Lower leg skin (tissue), 4 donors: ENCODE measurements at regions not wholly inside any gene's neighbourhood (a gene's known extent, or its start where the extent isn't known, plus 50 kb on each side); places are given as distances from the start of the nearest gene placed in this dataset.

Experiments used
- DNase-seq, 2 donors: peaks; one replicate each; pipeline ENCODE4 v3.0.0-alpha.2; 2019; ENCODE audit warnings: low spot score in 2 of 2
- H3K4me3 ChIP-seq: fragments of 200-600 bp; sonication (generic); 2 replicates; pipeline ENCODE4 v1.5.1; 2017; ENCODE audit warnings: mild to moderate bottlenecking, low read depth; ENCODE audit not compliant: poor library complexity, severe bottlenecking
- CTCF ChIP-seq, 3 donors: fragments of 450-650 bp; IDR thresholded peaks; one replicate each; pipeline ENCODE4 v1.5.1; 2016; ENCODE audit warnings: antibody characterized with exemption in 3 of 3, mild to moderate bottlenecking in 3 of 3, moderate library complexity in 2 of 3
- POLR2A ChIP-seq, 2 donors: fragments of 450-650 bp; IDR thresholded peaks; one replicate each; pipeline ENCODE4 v1.6.1; 2016 to 2017; ENCODE audit warnings: antibody characterized with exemption in 2 of 2, mild to moderate bottlenecking in 1 of 2, moderate library complexity in 1 of 2
- WGBS, 2 donors: methylation state at CpG; one replicate each; pipeline ENCODE4 v1.1.5; 2018; 5-methylcytosine and 5-hydroxymethylcytosine counted together
- intact Hi-C: fragments of 100-400 bp; cut with DNase I; formaldehyde crosslinking; loops from one replicate; pipeline ENCODE4 v1.15.0; 2023; ENCODE audit warnings: low total_unique reads

- no peak for TF ChIP-seq POLR2A (IDR thresholded peaks at IDR 0.05)
- TF ChIP-seq CTCF (IDR thresholded peaks at IDR 0.05), result no peak
- DNase-seq, result no peak
- 90 to 95% methylated on average over 1 of the region's 1 CpG for WGBS, 2 donors
- intact Hi-C loops, result no loop called here
- H3K4me3 ChIP-seq, result no peak overlapping the region
These were observed 476.6 kb downstream of the RMST start for GRCh38 chr12:97939156-97939555.

GRCh38 chr12:97940105-97940504 lies 477.5 kb downstream of the RMST start:
- 65 to 68% methylated on average over 1 of the region's 1 CpG for whole genome bisulfite sequencing, 2 donors

GRCh38 chr12:97940629-97941028 lies 478.0 kb downstream of the RMST start:
- 31 to 40% methylated on average over 2 of the region's 2 CpGs for WGBS, 2 donors
- no peak overlapping the region for H3K4me3 ChIP-seq
- TF ChIP-seq CTCF (IDR thresholded peaks at IDR 0.05) (no peak), POLR2A (IDR thresholded peaks at IDR 0.05) (no peak)
- intact Hi-C loops, result no loop called here
- DNase-seq, result no peak

More at GRCh38 chr12:97940105-97940504, 477.5 kb downstream of the RMST start:
- no peak for DNase-seq
- intact Hi-C loops, result no loop called here
- no peak overlapping the region for H3K4me3 ChIP-seq
- TF ChIP-seq POLR2A (IDR thresholded peaks at IDR 0.05), result no peak
- no peak for TF ChIP-seq CTCF (IDR thresholded peaks at IDR 0.05)

- 88 to 92% methylated on average over 3 of the region's 3 CpGs for WGBS, 2 donors
- TF ChIP-seq POLR2A (IDR thresholded peaks at IDR 0.05), result no peak
- TF ChIP-seq CTCF (IDR thresholded peaks at IDR 0.05), result no peak
- H3K4me3 ChIP-seq, result no peak overlapping the region
- intact Hi-C loops, result no loop called here
- no peak for DNase-seq
These were observed 479.2 kb downstream of the RMST start for GRCh38 chr12:97941686-97942354.

- no peak for TF ChIP-seq POLR2A (IDR thresholded peaks at IDR 0.05)
- TF ChIP-seq CTCF (IDR thresholded peaks at IDR 0.05), result no peak
- 58 to 73% methylated on average over 1 of the region's 1 CpG for WGBS, 2 donors
- intact Hi-C loops, result no loop called here
- no peak overlapping the region for H3K4me3 ChIP-seq
- DNase-seq, result no peak
These were observed 480.8 kb downstream of the RMST start for GRCh38 chr12:97943359-97943758.

- whole genome bisulfite sequencing, 2 donors, result 61 to 74% methylated on average over 2 of the region's 2 CpGs
- TF ChIP-seq CTCF (IDR thresholded peaks at IDR 0.05), result no peak
- no peak for TF ChIP-seq POLR2A (IDR thresholded peaks at IDR 0.05)
- H3K4me3 ChIP-seq, result no peak overlapping the region
- intact Hi-C loops, result no loop called here
- DNase-seq, result no peak
These were observed 482.0 kb downstream of the RMST start for GRCh38 chr12:97944576-97944975.
